Fibroblast of lung (primary cell): ENCODE measurements at regions not wholly inside any gene's neighbourhood (a gene's known extent, or its start where the extent isn't known, plus 50 kb on each side); places are given as distances from the start of the nearest gene placed in this dataset.

Experiments used
- EZH2 ChIP-seq: IDR thresholded peaks from 2 replicates; pipeline ENCODE4 v1.5.1; 2012; ENCODE audit warnings: low read length, control low read depth, mild to moderate bottlenecking; ENCODE audit errors: missing control alignments
- TF ChIP-seq, protein P1 (sequence below), 2 donors: IDR thresholded peaks in 1 of 2; conservative IDR thresholded peaks in 1 of 2; 1 replicate in 1 of 2; 2 replicates in 1 of 2; pipeline ENCODE4 v1.5.1; 2011 to 2012; ENCODE audit warnings: low read length in 2 of 2, control low read depth in 1 of 2, inconsistent platforms in 1 of 2, low read depth in 1 of 2, mild to moderate bottlenecking in 1 of 2

DNA sequence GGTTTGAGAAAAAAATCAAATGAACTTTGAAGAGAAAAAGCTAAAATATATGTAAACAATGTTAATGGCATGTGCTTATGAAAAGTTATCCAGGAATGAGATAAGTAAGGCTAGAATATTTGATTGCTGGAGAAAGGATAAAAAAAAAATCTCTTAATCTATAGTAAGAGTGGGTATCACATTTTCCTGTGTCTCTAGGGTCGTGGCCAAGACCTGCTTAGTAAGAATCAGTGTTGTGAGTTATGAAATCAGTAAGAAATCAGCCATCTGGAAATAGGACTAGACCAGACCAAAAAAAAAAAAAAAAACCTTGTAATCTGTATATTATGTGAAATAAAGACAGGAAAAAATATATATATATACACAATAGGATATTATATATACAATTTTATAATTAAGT is 1153.9 kb downstream of the CDH11 start:
- TF ChIP-seq, protein P1, sequence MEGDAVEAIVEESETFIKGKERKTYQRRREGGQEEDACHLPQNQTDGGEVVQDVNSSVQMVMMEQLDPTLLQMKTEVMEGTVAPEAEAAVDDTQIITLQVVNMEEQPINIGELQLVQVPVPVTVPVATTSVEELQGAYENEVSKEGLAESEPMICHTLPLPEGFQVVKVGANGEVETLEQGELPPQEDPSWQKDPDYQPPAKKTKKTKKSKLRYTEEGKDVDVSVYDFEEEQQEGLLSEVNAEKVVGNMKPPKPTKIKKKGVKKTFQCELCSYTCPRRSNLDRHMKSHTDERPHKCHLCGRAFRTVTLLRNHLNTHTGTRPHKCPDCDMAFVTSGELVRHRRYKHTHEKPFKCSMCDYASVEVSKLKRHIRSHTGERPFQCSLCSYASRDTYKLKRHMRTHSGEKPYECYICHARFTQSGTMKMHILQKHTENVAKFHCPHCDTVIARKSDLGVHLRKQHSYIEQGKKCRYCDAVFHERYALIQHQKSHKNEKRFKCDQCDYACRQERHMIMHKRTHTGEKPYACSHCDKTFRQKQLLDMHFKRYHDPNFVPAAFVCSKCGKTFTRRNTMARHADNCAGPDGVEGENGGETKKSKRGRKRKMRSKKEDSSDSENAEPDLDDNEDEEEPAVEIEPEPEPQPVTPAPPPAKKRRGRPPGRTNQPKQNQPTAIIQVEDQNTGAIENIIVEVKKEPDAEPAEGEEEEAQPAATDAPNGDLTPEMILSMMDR (conservative IDR thresholded peaks at IDR 0.05 in 1 of 2, IDR thresholded peaks at IDR 0.05 in 1 of 2; ENCODE audit: low read depth in 1 of 2, low read length in 2 of 2), result no peak
- TF ChIP-seq EZH2, result no peak
